ENCODE measurements at regions not wholly inside any gene's neighbourhood (a gene's known extent, or its start where the extent isn't known, plus 50 kb on each side); places are given as distances from the start of the nearest gene placed in this dataset.
A peak's percentile ranks its signal among the peaks of the same experiment; 100 is the strongest.

GRCh38 chr10:4719671-4720070 is 106.3 kb upstream of the AKR1E2 start:
- no peak overlapping the region for H3K4me3 ChIP-seq (ENCODE audit: low read depth, low read length)
- H3K27me3 ChIP-seq (ENCODE audit: control insufficient read depth, insufficient read depth, low read length), result no peaks in the 10 kb centered on the region
- TF ChIP-seq CTCF (IDR thresholded peaks at IDR 0.05; ENCODE audit: insufficient read depth, low read length, severe bottlenecking), result no peak
- H3K36me3 ChIP-seq (ENCODE audit: control insufficient read depth, insufficient read depth, low read length), result no peaks in the 10 kb centered on the region
- FAIRE-seq, result no peak
- DNase-seq (ENCODE audit: low read depth), result no peak

- H3K4me3 ChIP-seq (ENCODE audit: low read depth, low read length), result no peak overlapping the region
- no peaks in the 10 kb centered on the region for H3K36me3 ChIP-seq (ENCODE audit: control insufficient read depth, insufficient read depth, low read length)
- no peak for TF ChIP-seq CTCF (IDR thresholded peaks at IDR 0.05; ENCODE audit: insufficient read depth, low read length, severe bottlenecking)
- peak; percentile 21 for DNase-seq (ENCODE audit: low read depth)
- H3K27me3 ChIP-seq (ENCODE audit: control insufficient read depth, insufficient read depth, low read length), result no peaks in the 10 kb centered on the region
- FAIRE-seq, result no peak
Observed at GRCh38 chr10:4719036-4719435, 107.0 kb upstream of the AKR1E2 start.

GRCh38 chr10:4718544-4718943 is 107.5 kb upstream of the AKR1E2 start:
- FAIRE-seq (no peak), DNase-seq (ENCODE audit: low read depth) (no peak)
- no peak for TF ChIP-seq CTCF (IDR thresholded peaks at IDR 0.05; ENCODE audit: insufficient read depth, low read length, severe bottlenecking)
- no peaks in the 10 kb centered on the region for H3K27me3 ChIP-seq (ENCODE audit: control insufficient read depth, insufficient read depth, low read length)
- no peak overlapping the region for H3K4me3 ChIP-seq (ENCODE audit: low read depth, low read length)
- H3K36me3 ChIP-seq (ENCODE audit: control insufficient read depth, insufficient read depth, low read length), result no peaks in the 10 kb centered on the region

- no peak for TF ChIP-seq CTCF (IDR thresholded peaks at IDR 0.05; ENCODE audit: insufficient read depth, low read length, severe bottlenecking)
- Histone ChIP-seq H3K4me3 (ENCODE audit: low read depth, low read length) (no peak overlapping the region), H3K36me3 (ENCODE audit: control insufficient read depth, insufficient read depth, low read length) (no peaks in the 10 kb centered on the region), H3K27me3 (ENCODE audit: control insufficient read depth, insufficient read depth, low read length) (no peaks in the 10 kb centered on the region)
- DNase-seq (ENCODE audit: low read depth) (no peak), FAIRE-seq (peak; percentile 68)
Observed at GRCh38 chr10:4717670-4718069, 108.3 kb upstream of the AKR1E2 start.

- no peak for FAIRE-seq
- H3K4me3 ChIP-seq (ENCODE audit: low read depth, low read length), result no peak overlapping the region
Observed at GRCh38 chr10:4710858-4711257, 115.1 kb upstream of the AKR1E2 start.

More at GRCh38 chr10:4710858-4711257, 115.1 kb upstream of the AKR1E2 start:
- DNase-seq (ENCODE audit: low read depth), result no peak
- no peaks in the 10 kb centered on the region for H3K27me3 ChIP-seq (ENCODE audit: control insufficient read depth, insufficient read depth, low read length)
- no peaks in the 10 kb centered on the region for H3K36me3 ChIP-seq (ENCODE audit: control insufficient read depth, insufficient read depth, low read length)
- TF ChIP-seq CTCF (IDR thresholded peaks at IDR 0.05; ENCODE audit: insufficient read depth, low read length, severe bottlenecking), result no peak

Measured in bronchial epithelial cell (primary cell).